Stomach (tissue), 8 donors: ENCODE measurements at regions not wholly inside any gene's neighbourhood (a gene's known extent, or its start where the extent isn't known, plus 50 kb on each side); places are given as distances from the start of the nearest gene placed in this dataset.
A peak's percentile ranks its signal among the peaks of the same experiment; 100 is the strongest.

Source experiments
- DNase-seq, 2 donors: peaks; one replicate each; pipeline versions ENCODE4 v3.0.0 to v3.0.0-alpha.2; 2013 to 2019
- H3K27ac ChIP-seq, 5 donors: fragments of 200-600 bp in 4 of 5; sonication (generic) in 4 of 5; one replicate each; pipeline ENCODE4 v1.5.1; 2013 to 2019; ENCODE audit warnings: mild to moderate bottlenecking in 1 of 5, moderate library complexity in 1 of 5
- H3K27me3 ChIP-seq, 3 donors: fragments of 200-600 bp; sonication (generic); one replicate each; pipeline ENCODE4 v1.5.1; 2017 to 2019; ENCODE audit warnings: mixed run types in 1 of 3
- H3K36me3 ChIP-seq, 4 donors: fragments of 200-600 bp; sonication (generic); 1 replicate in 3 of 4; 2 replicates in 1 of 4; pipeline ENCODE4 v1.5.1; 2016 to 2019
- H3K4me1 ChIP-seq, 4 donors: fragments of 200-600 bp; sonication (generic); one replicate each; pipeline ENCODE4 v1.5.1; 2016 to 2019
- H3K4me3 ChIP-seq, 4 donors: fragments of 200-600 bp; sonication (generic) in 3 of 4; one replicate each; pipeline ENCODE4 v1.5.1; 2016 to 2019; ENCODE audit warnings: mild to moderate bottlenecking in 1 of 4
- H3K9me3 ChIP-seq, 4 donors: fragments of 200-600 bp; sonication (generic); one replicate each; pipeline ENCODE4 v1.5.1; 2016 to 2019
- EP300 ChIP-seq: sonication (generic); formaldehyde crosslinking; IDR thresholded peaks from one replicate; pipeline ENCODE4 v1.6.1; 2017; ENCODE audit warnings: antibody characterized with exemption
- POLR2A ChIP-seq, 4 donors: fragments of 450-650 bp; IDR thresholded peaks; one replicate each; pipeline ENCODE4 v1.6.1; 2016; ENCODE audit warnings: antibody characterized with exemption in 4 of 4, control low read depth in 2 of 4, mild to moderate bottlenecking in 1 of 4, moderate library complexity in 1 of 4
- POLR2AphosphoS5 ChIP-seq, 3 donors: sonication (generic); formaldehyde crosslinking; IDR thresholded peaks; one replicate each; pipeline ENCODE4 v1.6.1; 2016; ENCODE audit warnings: antibody characterized with exemption in 3 of 3
- WGBS, 5 donors: extraction: QIAGEN DNeasy Blood & Tissue Kit in 3 of 5; methylation state at CpG; one replicate each; pipeline versions ENCODE4 v1.1.5 to v1.1.7; 2013 to 2018; 5-methylcytosine and 5-hydroxymethylcytosine counted together
- intact Hi-C: fragments of 100-400 bp; cut with DNase I; formaldehyde crosslinking; loops from one replicate; pipeline ENCODE4 v1.15.1; 2023; ENCODE audit warnings: low total_unique reads
- TF ChIP-seq, protein P1 (sequence below), 7 experiments: fragments of 450-650 bp in 4 of 7; fragments of 200-600 bp in 3 of 7; sonication (generic) in 3 of 7; IDR thresholded peaks; one replicate each; pipeline ENCODE4 v1.5.1; 2016 to 2019; ENCODE audit warnings: antibody characterized with exemption in 7 of 7, control low read depth in 2 of 7, mild to moderate bottlenecking in 1 of 7
- donor health status: healthy with polysubstance abuse.
- donor health status: Bipolar disorder and iron deficiency.
- donor health status: healthy.

DNA sequence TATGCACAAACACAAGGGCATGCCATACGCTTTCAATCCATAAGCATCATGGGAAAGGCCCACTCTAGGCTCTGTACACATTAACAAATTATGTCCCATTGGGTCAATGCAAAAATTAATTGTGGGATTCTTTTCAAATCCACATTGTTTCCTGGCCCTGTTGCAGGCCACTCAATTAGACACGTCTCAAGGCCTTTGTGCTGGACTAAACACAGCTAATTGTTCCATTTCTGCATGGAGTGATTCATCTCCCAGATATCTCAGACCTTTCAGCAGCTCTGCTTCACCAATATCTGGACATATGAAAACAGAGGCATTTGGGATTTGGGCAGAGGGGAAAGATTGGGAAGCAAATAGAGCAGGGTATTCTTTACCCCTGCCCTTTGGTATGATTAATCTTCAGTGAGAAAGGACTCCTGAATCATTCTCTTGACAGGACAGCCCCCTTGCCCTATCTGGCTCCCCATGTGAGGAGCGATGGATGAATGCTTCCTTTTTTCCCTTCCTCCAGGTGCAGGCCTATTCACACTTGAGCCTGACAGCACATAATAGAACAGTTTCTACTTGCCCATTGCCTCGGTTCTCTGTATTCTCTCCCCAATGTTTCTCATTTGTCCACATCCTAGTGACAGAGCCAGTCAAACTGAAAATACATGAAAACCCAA lies 547.6 kb downstream of the HAO1 start:
- TF ChIP-seq, protein P1, sequence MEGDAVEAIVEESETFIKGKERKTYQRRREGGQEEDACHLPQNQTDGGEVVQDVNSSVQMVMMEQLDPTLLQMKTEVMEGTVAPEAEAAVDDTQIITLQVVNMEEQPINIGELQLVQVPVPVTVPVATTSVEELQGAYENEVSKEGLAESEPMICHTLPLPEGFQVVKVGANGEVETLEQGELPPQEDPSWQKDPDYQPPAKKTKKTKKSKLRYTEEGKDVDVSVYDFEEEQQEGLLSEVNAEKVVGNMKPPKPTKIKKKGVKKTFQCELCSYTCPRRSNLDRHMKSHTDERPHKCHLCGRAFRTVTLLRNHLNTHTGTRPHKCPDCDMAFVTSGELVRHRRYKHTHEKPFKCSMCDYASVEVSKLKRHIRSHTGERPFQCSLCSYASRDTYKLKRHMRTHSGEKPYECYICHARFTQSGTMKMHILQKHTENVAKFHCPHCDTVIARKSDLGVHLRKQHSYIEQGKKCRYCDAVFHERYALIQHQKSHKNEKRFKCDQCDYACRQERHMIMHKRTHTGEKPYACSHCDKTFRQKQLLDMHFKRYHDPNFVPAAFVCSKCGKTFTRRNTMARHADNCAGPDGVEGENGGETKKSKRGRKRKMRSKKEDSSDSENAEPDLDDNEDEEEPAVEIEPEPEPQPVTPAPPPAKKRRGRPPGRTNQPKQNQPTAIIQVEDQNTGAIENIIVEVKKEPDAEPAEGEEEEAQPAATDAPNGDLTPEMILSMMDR (IDR thresholded peaks at IDR 0.05), result no peak
- TF ChIP-seq EP300 (no peak), POLR2AphosphoS5 (IDR thresholded peaks at IDR 0.05) (no peak), POLR2A (IDR thresholded peaks at IDR 0.05) (no peak)

DNA sequence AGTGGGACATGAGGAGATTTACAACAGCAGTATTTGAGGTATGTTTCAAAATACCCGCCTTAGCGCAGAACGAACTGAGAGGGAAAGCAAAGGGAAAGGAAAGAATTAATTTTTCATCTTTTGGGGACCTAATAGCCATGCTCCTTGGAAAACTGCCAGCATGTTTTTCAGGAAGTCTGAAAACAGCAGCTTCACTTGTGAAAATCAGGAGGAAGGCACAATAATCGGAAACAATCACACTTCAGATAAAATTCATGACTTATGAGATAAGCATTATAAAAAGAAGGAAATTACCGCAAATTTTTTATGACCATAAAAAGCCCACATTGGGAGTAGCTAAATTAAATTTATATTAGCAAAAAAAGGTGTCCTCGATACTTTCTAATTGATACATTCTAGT lies 541.1 kb downstream of the HAO1 start:
- TF ChIP-seq POLR2AphosphoS5 (IDR thresholded peaks at IDR 0.05) (no peak), POLR2A (IDR thresholded peaks at IDR 0.05) (no peak), EP300 (no peak)
- TF ChIP-seq, protein P1 (IDR thresholded peaks at IDR 0.05), result no peak
- DNase-seq, result peak in 1 of 2 donors; percentile 31
- Histone ChIP-seq H3K36me3 (no peaks in the 10 kb centered on the region), H3K4me3 (no peak overlapping the region), H3K4me1 (no peaks in the 10 kb centered on the region), H3K27me3 (no peaks in the 10 kb centered on the region), H3K27ac (no peak overlapping the region), H3K9me3 (peaks cover 0 to 7% (median 0%) of the 10 kb centered on the region in 4 donors)
- intact Hi-C loops, result no loop called here
- WGBS, 5 donors, result 42 to 69% (median 65%) methylated on average over 6 of the region's 6 CpGs

More for the DNA sequence above, 547.6 kb downstream of the HAO1 start:
- no peak overlapping the region for H3K4me3 ChIP-seq
- peak in 1 of 2 donors; percentile 12 for DNase-seq
- no peaks in the 10 kb centered on the region for H3K4me1 ChIP-seq
- no peak overlapping the region for H3K27ac ChIP-seq
- H3K9me3 ChIP-seq, result peaks cover 0 to 5% (median 0%) of the 10 kb centered on the region in 4 donors
- H3K36me3 ChIP-seq, result no peaks in the 10 kb centered on the region
- intact Hi-C loops, result no loop called here
- 66 to 77% (median 69%) methylated on average over 4 of the region's 4 CpGs for WGBS, 5 donors
- no peaks in the 10 kb centered on the region for H3K27me3 ChIP-seq

DNA sequence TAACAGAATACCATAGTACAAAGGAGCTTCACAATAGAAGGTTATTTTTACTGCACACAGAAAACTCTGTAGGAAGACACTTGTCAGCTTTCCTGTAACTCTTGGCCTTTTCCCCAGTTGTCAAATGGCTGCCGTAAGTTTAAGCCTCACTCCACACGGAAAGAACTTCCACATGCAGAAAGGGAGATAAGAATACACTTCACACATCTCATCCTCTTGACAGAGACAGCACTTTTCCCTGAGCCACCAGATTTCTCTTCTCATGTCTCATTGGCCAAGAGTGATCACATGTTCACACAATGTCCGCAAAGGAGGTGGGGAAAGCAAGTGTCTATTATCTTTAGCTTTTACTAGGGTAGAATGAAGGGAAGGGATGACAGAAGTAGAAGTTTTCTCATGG lies 540.7 kb downstream of the HAO1 start:
- intact Hi-C loops, result no loop called here
- H3K9me3 ChIP-seq, result peaks cover 0 to 7% (median 0%) of the 10 kb centered on the region in 4 donors
- no peak overlapping the region for H3K27ac ChIP-seq
- no peaks in the 10 kb centered on the region for H3K36me3 ChIP-seq
- peak in 1 of 2 donors; percentile 17 for DNase-seq
- no peaks in the 10 kb centered on the region for H3K4me1 ChIP-seq
- H3K4me3 ChIP-seq, result no peak overlapping the region
- H3K27me3 ChIP-seq, result no peaks in the 10 kb centered on the region
- WGBS, 5 donors, result 40 to 61% (median 56%) methylated on average over 3 of the region's 3 CpGs
- TF ChIP-seq EP300 (no peak), POLR2AphosphoS5 (IDR thresholded peaks at IDR 0.05) (no peak), POLR2A (IDR thresholded peaks at IDR 0.05) (no peak)
- TF ChIP-seq, protein P1 (IDR thresholded peaks at IDR 0.05), result no peak

DNA sequence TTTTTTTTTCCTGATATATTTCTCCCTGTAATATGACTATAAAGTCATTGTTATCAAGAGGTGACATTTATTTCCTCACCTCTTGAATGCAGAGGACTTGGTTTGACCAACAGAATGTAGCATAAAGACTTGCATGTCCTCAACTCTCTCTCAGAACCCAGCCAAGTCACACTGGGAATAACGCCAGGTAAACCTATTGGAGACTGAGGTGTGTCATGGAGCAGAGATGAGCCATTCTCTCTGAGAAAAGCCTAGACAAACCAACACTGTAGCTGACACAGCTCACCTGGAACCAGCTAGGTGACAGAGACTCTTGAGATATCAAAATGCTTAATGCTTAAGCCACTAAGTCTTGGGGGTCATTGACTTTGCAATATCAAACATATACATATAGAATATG lies 533.6 kb downstream of the HAO1 start:
- no peak overlapping the region for H3K4me3 ChIP-seq
- DNase-seq, result no peak
- WGBS, 5 donors, result 72 to 94% (median 87%) methylated on average over 1 of the region's 1 CpG
- H3K27ac ChIP-seq, result no peak overlapping the region
- H3K36me3 ChIP-seq, result no peaks in the 10 kb centered on the region
- no peaks in the 10 kb centered on the region for H3K27me3 ChIP-seq
- H3K9me3 ChIP-seq, result no peaks in the 10 kb centered on the region
- intact Hi-C loops, result no loop called here
- no peaks in the 10 kb centered on the region for H3K4me1 ChIP-seq
- TF ChIP-seq EP300 (no peak), POLR2A (IDR thresholded peaks at IDR 0.05) (no peak), POLR2AphosphoS5 (IDR thresholded peaks at IDR 0.05) (no peak)
- TF ChIP-seq, protein P1 (IDR thresholded peaks at IDR 0.05), result no peak
